Immature natural killer cell (primary cell): ENCODE measurements at regions not wholly inside any gene's neighbourhood (a gene's known extent, or its start where the extent isn't known, plus 50 kb on each side); places are given as distances from the start of the nearest gene placed in this dataset.

ENCODE experiments used
- DNase-seq, 3 donors: peaks; one replicate each; pipeline ENCODE4 v3.0.0; 2022; ENCODE audit warnings: mixed read lengths in 1 of 3
- H3K27ac Mint-ChIP-seq, 6 donors: one replicate each; pipeline ENCODE4 v1.8.0; 2020; ENCODE audit warnings: mixed read lengths in 6 of 6, mild to moderate bottlenecking in 5 of 6, inconsistent platforms in 4 of 6, moderate library complexity in 3 of 6
- H3K27me3 Mint-ChIP-seq, 3 donors: one replicate each; pipeline ENCODE4 v1.8.0; 2020 to 2021; ENCODE audit warnings: low read depth in 3 of 3, mild to moderate bottlenecking in 3 of 3, mixed read lengths in 3 of 3, moderate library complexity in 3 of 3, inconsistent platforms in 1 of 3
- H3K36me3 Mint-ChIP-seq, 3 donors: one replicate each; pipeline ENCODE4 v1.8.0; 2020; ENCODE audit warnings: mixed read lengths in 3 of 3, inconsistent platforms in 2 of 3, mild to moderate bottlenecking in 2 of 3
- H3K4me1 Mint-ChIP-seq, 2 donors: one replicate each; pipeline ENCODE4 v1.8.0; 2020; ENCODE audit warnings: inconsistent platforms in 2 of 2, mild to moderate bottlenecking in 2 of 2, mixed read lengths in 2 of 2, moderate library complexity in 1 of 2
- H3K4me3 Mint-ChIP-seq, 5 donors: one replicate each; pipeline ENCODE4 v1.8.0; 2020; ENCODE audit warnings: mild to moderate bottlenecking in 5 of 5, mixed read lengths in 5 of 5, inconsistent platforms in 3 of 5, moderate library complexity in 3 of 5
- H3K9me3 Mint-ChIP-seq, 6 donors: one replicate each; pipeline ENCODE4 v1.8.0; 2020; ENCODE audit warnings: mild to moderate bottlenecking in 6 of 6, mixed read lengths in 6 of 6, inconsistent platforms in 4 of 6, moderate library complexity in 3 of 6

DNA sequence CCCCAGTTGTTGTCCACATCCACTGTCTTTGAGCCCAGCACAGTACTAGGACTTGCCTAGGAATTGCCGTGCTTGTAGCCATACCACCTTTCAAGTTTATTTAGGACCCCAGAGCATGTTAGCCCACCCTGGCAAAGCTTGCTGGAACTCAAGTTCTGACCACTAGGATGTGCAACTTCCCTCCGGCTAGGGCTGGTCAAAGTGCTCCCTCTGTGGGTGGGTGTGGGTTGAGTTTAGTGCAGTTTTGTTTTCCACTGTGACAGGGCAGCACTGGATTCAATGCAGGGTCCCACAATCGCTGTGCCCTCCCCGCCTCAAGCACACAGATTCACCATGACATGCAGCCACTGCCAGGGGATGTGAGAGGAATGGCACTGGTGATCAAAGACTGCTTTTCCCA is 96.0 kb downstream of the RASGEF1B start:
- no peaks in the 10 kb centered on the region for H3K36me3 Mint-ChIP-seq
- H3K27ac Mint-ChIP-seq: no peak overlapping the region
- peaks cover 2 to 10% (median 3%) of the 10 kb centered on the region in 3 donors for H3K27me3 Mint-ChIP-seq
- H3K4me1 Mint-ChIP-seq: no peaks in the 10 kb centered on the region
- no peak for DNase-seq
- H3K9me3 Mint-ChIP-seq: no peaks in the 10 kb centered on the region
- H3K4me3 Mint-ChIP-seq: no peak overlapping the region

DNA sequence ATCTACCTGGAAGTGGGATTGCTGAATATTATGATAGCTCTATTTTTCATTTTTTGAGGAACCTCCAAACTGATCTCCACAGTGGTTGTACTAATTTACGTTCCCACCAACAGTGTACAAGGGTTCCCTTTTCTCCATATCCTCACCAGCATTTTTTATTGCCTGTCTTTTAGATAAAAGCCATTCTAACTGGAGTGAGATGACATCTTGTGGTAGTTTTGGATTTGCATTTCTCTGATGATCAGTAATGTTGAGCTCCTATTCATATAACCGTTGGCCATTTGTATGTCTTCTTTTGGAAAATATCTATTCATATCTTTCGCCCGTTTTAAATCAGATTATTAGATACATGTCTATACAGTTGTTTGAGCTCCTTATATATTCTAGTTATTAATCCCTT is 101.8 kb downstream of the RASGEF1B start:
- H3K4me1 Mint-ChIP-seq: no peaks in the 10 kb centered on the region
- H3K4me3 Mint-ChIP-seq: no peak overlapping the region
- no peak overlapping the region for H3K27ac Mint-ChIP-seq
- H3K27me3 Mint-ChIP-seq: peaks cover 2 to 4% (median 3%) of the 10 kb centered on the region in 3 donors
- peaks cover 0 to 2% (median 0%) of the 10 kb centered on the region in 6 donors for H3K9me3 Mint-ChIP-seq
- H3K36me3 Mint-ChIP-seq: no peaks in the 10 kb centered on the region
- no peak for DNase-seq

- Mint-ChIP-seq H3K27ac (no peak overlapping the region), H3K4me3 (no peak overlapping the region), H3K4me1 (no peaks in the 10 kb centered on the region), H3K27me3 (peaks cover 0 to 11% (median 2%) of the 10 kb centered on the region in 3 donors), H3K36me3 (no peaks in the 10 kb centered on the region), H3K9me3 (peaks cover 0 to 2% (median 0%) of the 10 kb centered on the region in 6 donors)
- DNase-seq: no peak
Observed at GRCh38 chr4:81366779-81367178, 104.9 kb downstream of the RASGEF1B start.

DNA sequence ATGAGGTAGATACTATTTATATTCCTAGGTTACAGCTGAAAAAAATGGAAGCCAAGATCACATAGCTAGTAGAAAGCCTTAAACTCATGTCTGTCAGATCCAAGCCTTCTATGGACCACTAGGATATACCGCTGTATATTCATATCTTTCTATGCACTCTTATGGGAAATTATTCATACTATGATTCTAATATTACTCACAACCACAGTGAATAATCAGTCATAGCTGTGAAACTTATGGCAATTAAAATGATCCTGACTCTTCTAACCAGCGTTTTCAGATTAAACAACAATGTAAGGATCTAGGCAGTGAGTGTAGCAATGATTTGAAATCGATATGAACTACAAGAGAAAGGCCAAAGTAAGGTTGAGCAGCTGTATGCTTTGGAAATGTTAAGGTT is 111.0 kb downstream of the RASGEF1B start:
- Mint-ChIP-seq H3K27ac (no peak overlapping the region), H3K4me3 (no peak overlapping the region), H3K4me1 (no peaks in the 10 kb centered on the region), H3K9me3 (no peaks in the 10 kb centered on the region), H3K27me3 (peaks cover 0 to 14% (median 1%) of the 10 kb centered on the region in 3 donors), H3K36me3 (no peaks in the 10 kb centered on the region)
- DNase-seq: no peak

GRCh38 chr4:81359207-81359606 is 112.5 kb downstream of the RASGEF1B start:
- peaks cover 0 to 14% (median 1%) of the 10 kb centered on the region in 3 donors for H3K27me3 Mint-ChIP-seq
- H3K4me3 Mint-ChIP-seq: no peak overlapping the region
- no peak overlapping the region for H3K27ac Mint-ChIP-seq
- no peaks in the 10 kb centered on the region for H3K36me3 Mint-ChIP-seq
- H3K4me1 Mint-ChIP-seq: no peaks in the 10 kb centered on the region
- DNase-seq: no peak
- no peaks in the 10 kb centered on the region for H3K9me3 Mint-ChIP-seq

DNA sequence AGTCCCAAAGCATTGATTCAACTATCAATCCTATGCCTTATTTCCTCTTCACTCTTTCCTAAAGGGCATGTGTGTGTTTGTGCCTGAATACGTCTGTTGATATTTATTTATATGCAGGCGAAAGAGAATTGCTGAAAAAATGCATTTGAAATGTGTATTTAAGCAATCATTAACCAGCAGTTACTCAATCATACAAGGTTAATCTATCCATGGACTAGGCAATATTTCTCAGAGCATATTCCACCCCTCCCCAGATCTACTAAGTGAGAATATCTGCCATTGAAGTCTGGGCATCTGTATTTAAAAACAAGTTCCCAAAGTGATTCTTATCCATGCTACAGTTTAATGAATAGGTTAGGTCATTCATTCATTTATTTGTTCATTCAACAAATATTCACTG is 113.6 kb downstream of the RASGEF1B start:
- Mint-ChIP-seq H3K9me3 (no peaks in the 10 kb centered on the region), H3K36me3 (no peaks in the 10 kb centered on the region), H3K27ac (no peak overlapping the region), H3K4me1 (no peaks in the 10 kb centered on the region), H3K27me3 (peaks cover 0 to 14% (median 1%) of the 10 kb centered on the region in 3 donors), H3K4me3 (no peak overlapping the region)
- DNase-seq: no peak

- Mint-ChIP-seq H3K4me3 (no peak overlapping the region), H3K27me3 (peaks cover under 1 to 10% (median 1%) of the 10 kb centered on the region in 3 donors), H3K4me1 (no peaks in the 10 kb centered on the region), H3K9me3 (no peaks in the 10 kb centered on the region), H3K27ac (no peak overlapping the region), H3K36me3 (no peaks in the 10 kb centered on the region)
- DNase-seq: no peak
Observed at GRCh38 chr4:81356621-81357020, 115.1 kb downstream of the RASGEF1B start.

GRCh38 chr4:81355136-81355535 is 116.6 kb downstream of the RASGEF1B start:
- H3K4me1 Mint-ChIP-seq: no peaks in the 10 kb centered on the region
- no peaks in the 10 kb centered on the region for H3K36me3 Mint-ChIP-seq
- no peak overlapping the region for H3K27ac Mint-ChIP-seq
- no peak for DNase-seq
- H3K9me3 Mint-ChIP-seq: no peaks in the 10 kb centered on the region
- H3K4me3 Mint-ChIP-seq: no peak overlapping the region
- peaks cover 1 to 10% (median 4%) of the 10 kb centered on the region in 3 donors for H3K27me3 Mint-ChIP-seq

DNA sequence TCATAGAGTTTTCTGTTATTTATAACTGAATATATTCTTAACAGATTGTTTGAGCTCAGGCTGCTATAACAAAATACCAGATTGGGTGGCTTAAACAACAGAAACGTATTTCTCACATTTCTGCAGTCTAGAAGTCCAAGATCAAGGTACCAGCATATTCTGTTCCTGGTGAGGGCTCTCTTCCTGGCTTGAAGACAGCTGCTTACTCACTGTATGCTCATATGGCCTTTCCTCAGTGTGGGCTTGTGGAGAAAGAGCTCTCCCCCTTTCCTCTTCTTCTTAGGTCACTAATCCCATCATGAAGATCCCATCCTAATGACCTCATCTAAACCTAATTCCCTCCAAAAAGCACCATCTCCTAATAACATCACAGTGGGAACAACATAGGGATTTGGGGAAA is 117.8 kb downstream of the RASGEF1B start:
- peaks cover 1 to 6% (median 4%) of the 10 kb centered on the region in 3 donors for H3K27me3 Mint-ChIP-seq
- no peak for DNase-seq
- H3K4me3 Mint-ChIP-seq: no peak overlapping the region
- H3K9me3 Mint-ChIP-seq: no peaks in the 10 kb centered on the region
- no peak overlapping the region for H3K27ac Mint-ChIP-seq
- no peaks in the 10 kb centered on the region for H3K4me1 Mint-ChIP-seq
- H3K36me3 Mint-ChIP-seq: no peaks in the 10 kb centered on the region

- Mint-ChIP-seq H3K27me3 (peaks cover 0 to 6% (median 4%) of the 10 kb centered on the region in 3 donors), H3K27ac (no peak overlapping the region), H3K36me3 (no peaks in the 10 kb centered on the region), H3K9me3 (no peaks in the 10 kb centered on the region), H3K4me3 (no peak overlapping the region), H3K4me1 (no peaks in the 10 kb centered on the region)
- DNase-seq: no peak
Observed at GRCh38 chr4:81352446-81352835, 119.3 kb downstream of the RASGEF1B start.

- peak; percentile 17 to 39 (median 30) for DNase-seq
- Mint-ChIP-seq H3K9me3 (no peaks in the 10 kb centered on the region), H3K27me3 (peaks cover 0 to 6% (median 4%) of the 10 kb centered on the region in 3 donors), H3K36me3 (no peaks in the 10 kb centered on the region), H3K4me1 (no peaks in the 10 kb centered on the region), H3K27ac (no peak overlapping the region), H3K4me3 (no peak overlapping the region)
Observed at GRCh38 chr4:81351654-81352445, 119.9 kb downstream of the RASGEF1B start.

DNA sequence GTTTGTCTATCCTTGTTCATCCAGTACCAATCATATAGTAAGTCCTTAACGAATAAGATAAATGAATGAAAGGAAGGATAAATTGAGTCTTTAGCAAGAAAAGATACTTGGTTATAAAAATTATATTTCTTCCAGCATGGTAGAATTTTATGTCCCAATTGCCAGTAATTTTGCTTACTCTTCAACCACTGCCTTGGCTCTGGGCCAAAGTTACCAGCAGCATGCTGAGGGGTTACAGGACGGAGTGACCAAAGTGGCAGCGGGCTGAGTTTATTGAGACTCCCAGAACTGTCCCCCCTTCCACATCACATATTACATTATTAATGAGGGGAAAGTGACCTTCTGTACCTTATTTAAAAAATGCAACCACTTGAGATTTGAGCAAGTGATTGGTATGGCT is 121.7 kb downstream of the RASGEF1B start:
- Mint-ChIP-seq H3K4me3 (no peak overlapping the region), H3K4me1 (no peaks in the 10 kb centered on the region), H3K36me3 (no peaks in the 10 kb centered on the region), H3K27ac (no peak overlapping the region), H3K9me3 (no peaks in the 10 kb centered on the region), H3K27me3 (peaks cover 0 to 4% (median 3%) of the 10 kb centered on the region in 3 donors)
- DNase-seq: no peak

- no peak overlapping the region for H3K27ac Mint-ChIP-seq
- H3K27me3 Mint-ChIP-seq: peaks cover 0 to 6% (median 0%) of the 10 kb centered on the region in 3 donors
- peaks cover 0 to 2% (median 0%) of the 10 kb centered on the region in 6 donors for H3K9me3 Mint-ChIP-seq
- H3K36me3 Mint-ChIP-seq: no peaks in the 10 kb centered on the region
- H3K4me3 Mint-ChIP-seq: no peak overlapping the region
- DNase-seq: no peak
- H3K4me1 Mint-ChIP-seq: no peaks in the 10 kb centered on the region
Observed at GRCh38 chr4:81348778-81349094, 123.0 kb downstream of the RASGEF1B start.

DNA sequence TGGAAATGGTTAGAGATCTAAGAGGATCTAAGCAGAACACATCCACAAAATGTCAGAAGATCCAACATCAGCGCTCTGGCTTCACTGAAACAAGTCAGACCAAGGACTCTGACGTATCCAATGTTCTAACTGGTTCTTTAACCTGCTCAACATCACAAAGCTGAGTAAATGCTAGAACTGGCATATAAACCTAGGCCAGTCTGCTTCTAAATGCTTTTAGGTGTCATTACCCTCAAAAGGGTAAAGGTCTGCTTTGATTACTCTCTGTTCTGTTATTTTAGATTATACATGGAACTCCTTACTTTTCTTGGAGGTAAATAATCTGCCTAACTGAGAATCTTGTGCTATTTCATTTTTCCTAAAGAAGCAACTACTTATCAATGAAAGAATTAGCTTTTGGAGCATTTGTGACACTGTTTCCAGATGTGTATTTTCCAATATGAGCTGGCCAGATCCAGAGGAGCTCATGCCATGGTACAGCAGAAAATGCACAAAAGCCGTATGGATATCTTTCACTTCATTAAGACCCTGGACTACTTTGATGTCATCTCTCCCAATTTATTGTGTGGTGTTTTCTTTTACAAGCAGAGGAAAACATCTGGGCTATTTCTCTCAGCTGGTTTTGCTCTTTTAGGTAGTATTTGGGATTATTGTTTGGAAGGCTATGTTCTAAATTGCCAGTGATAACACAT is 123.5 kb downstream of the RASGEF1B start:
- Mint-ChIP-seq H3K27ac (no peak overlapping the region), H3K4me3 (no peak overlapping the region), H3K36me3 (no peaks in the 10 kb centered on the region), H3K4me1 (no peaks in the 10 kb centered on the region), H3K27me3 (peaks cover 0 to 6% (median 0%) of the 10 kb centered on the region in 3 donors), H3K9me3 (peaks cover 0 to 2% (median 0%) of the 10 kb centered on the region in 6 donors)
- DNase-seq: no peak
